ENCODE measurements at regions not wholly inside any gene's neighbourhood (a gene's known extent, or its start where the extent isn't known, plus 50 kb on each side); places are given as distances from the start of the nearest gene placed in this dataset.

- no peak overlapping the region for H3K4me3 ChIP-seq (ENCODE audit: low read length in 2 of 2)
- H3K27me3 ChIP-seq (ENCODE audit: control insufficient read depth in 2 of 2, insufficient read depth in 1 of 2, low read length in 1 of 2) = no peaks in the 10 kb centered on the region
- H3K9me3 ChIP-seq (ENCODE audit: control insufficient read depth in 2 of 2, insufficient read depth in 1 of 2, low read length in 1 of 2) = peaks cover 0 to 9% of the 10 kb centered on the region in 2 donors
- H3K4me1 ChIP-seq (ENCODE audit: control insufficient read depth in 2 of 2, insufficient read depth in 2 of 2, low read length in 2 of 2) = no peaks in the 10 kb centered on the region
- no peak for DNase-seq (ENCODE audit: low read depth in 6 of 9, low spot score in 9 of 9)
- H3K36me3 ChIP-seq (ENCODE audit: control insufficient read depth in 2 of 2, insufficient read depth in 2 of 2, low read length in 1 of 2) = no peaks in the 10 kb centered on the region
- 29% methylated on average over 13 of the region's 13 CpGs for WGBS
- H3K27ac ChIP-seq (ENCODE audit: low read depth in 1 of 2, low read length in 1 of 2) = no peak overlapping the region
Observed at GRCh38 chr17:71975331-71975801, 145.5 kb upstream of the SOX9 start.

- H3K4me3 ChIP-seq (ENCODE audit: low read length in 2 of 2) = no peak overlapping the region
- no peak for DNase-seq (ENCODE audit: low read depth in 6 of 9, low spot score in 9 of 9)
Observed at GRCh38 chr17:71976011-71976649, 144.7 kb upstream of the SOX9 start.

GRCh38 chr17:71978435-71978834 lies 142.4 kb upstream of the SOX9 start:
- Histone ChIP-seq H3K9me3 (ENCODE audit: control insufficient read depth in 2 of 2, insufficient read depth in 1 of 2, low read length in 1 of 2) (peaks cover 0 to 9% of the 10 kb centered on the region in 2 donors), H3K27ac (ENCODE audit: low read depth in 1 of 2, low read length in 1 of 2) (no peak overlapping the region), H3K4me1 (ENCODE audit: control insufficient read depth in 2 of 2, insufficient read depth in 2 of 2, low read length in 2 of 2) (no peaks in the 10 kb centered on the region), H3K27me3 (ENCODE audit: control insufficient read depth in 2 of 2, insufficient read depth in 1 of 2, low read length in 1 of 2) (no peaks in the 10 kb centered on the region), H3K4me3 (ENCODE audit: low read length in 2 of 2) (no peak overlapping the region), H3K36me3 (ENCODE audit: control insufficient read depth in 2 of 2, insufficient read depth in 2 of 2, low read length in 1 of 2) (no peaks in the 10 kb centered on the region)
- WGBS = 61% methylated on average over 5 of the region's 5 CpGs
- no peak for DNase-seq (ENCODE audit: low read depth in 6 of 9, low spot score in 9 of 9)

More at GRCh38 chr17:71976011-71976649, 144.7 kb upstream of the SOX9 start:
- Histone ChIP-seq H3K4me1 (ENCODE audit: control insufficient read depth in 2 of 2, insufficient read depth in 2 of 2, low read length in 2 of 2) (no peaks in the 10 kb centered on the region), H3K9me3 (ENCODE audit: control insufficient read depth in 2 of 2, insufficient read depth in 1 of 2, low read length in 1 of 2) (peaks cover 0 to 9% of the 10 kb centered on the region in 2 donors), H3K36me3 (ENCODE audit: control insufficient read depth in 2 of 2, insufficient read depth in 2 of 2, low read length in 1 of 2) (no peaks in the 10 kb centered on the region), H3K27me3 (ENCODE audit: control insufficient read depth in 2 of 2, insufficient read depth in 1 of 2, low read length in 1 of 2) (no peaks in the 10 kb centered on the region), H3K27ac (ENCODE audit: low read depth in 1 of 2, low read length in 1 of 2) (no peak overlapping the region)
- 65% methylated on average over 15 of the region's 15 CpGs for WGBS

GRCh38 chr17:71980171-71980570 lies 140.6 kb upstream of the SOX9 start:
- H3K27ac ChIP-seq (ENCODE audit: low read depth in 1 of 2, low read length in 1 of 2) = no peak overlapping the region
- peaks cover 0 to 9% of the 10 kb centered on the region in 2 donors for H3K9me3 ChIP-seq (ENCODE audit: control insufficient read depth in 2 of 2, insufficient read depth in 1 of 2, low read length in 1 of 2)
- H3K4me1 ChIP-seq (ENCODE audit: control insufficient read depth in 2 of 2, insufficient read depth in 2 of 2, low read length in 2 of 2) = no peaks in the 10 kb centered on the region
- H3K4me3 ChIP-seq (ENCODE audit: low read length in 2 of 2) = no peak overlapping the region
- H3K27me3 ChIP-seq (ENCODE audit: control insufficient read depth in 2 of 2, insufficient read depth in 1 of 2, low read length in 1 of 2) = no peaks in the 10 kb centered on the region
- no peak for DNase-seq (ENCODE audit: low read depth in 6 of 9, low spot score in 9 of 9)
- H3K36me3 ChIP-seq (ENCODE audit: control insufficient read depth in 2 of 2, insufficient read depth in 2 of 2, low read length in 1 of 2) = no peaks in the 10 kb centered on the region

- Histone ChIP-seq H3K9me3 (ENCODE audit: control insufficient read depth in 2 of 2, insufficient read depth in 1 of 2, low read length in 1 of 2) (no peaks in the 10 kb centered on the region), H3K27ac (ENCODE audit: low read depth in 1 of 2, low read length in 1 of 2) (no peak overlapping the region), H3K27me3 (ENCODE audit: control insufficient read depth in 2 of 2, insufficient read depth in 1 of 2, low read length in 1 of 2) (no peaks in the 10 kb centered on the region), H3K4me3 (ENCODE audit: low read length in 2 of 2) (no peak overlapping the region), H3K36me3 (ENCODE audit: control insufficient read depth in 2 of 2, insufficient read depth in 2 of 2, low read length in 1 of 2) (no peaks in the 10 kb centered on the region), H3K4me1 (ENCODE audit: control insufficient read depth in 2 of 2, insufficient read depth in 2 of 2, low read length in 2 of 2) (no peaks in the 10 kb centered on the region)
- WGBS = 87% methylated on average over 3 of the region's 3 CpGs
- DNase-seq (ENCODE audit: low read depth in 6 of 9, low spot score in 9 of 9) = no peak
Observed at GRCh38 chr17:71983828-71984227, 137.0 kb upstream of the SOX9 start.

- no peaks in the 10 kb centered on the region for H3K36me3 ChIP-seq (ENCODE audit: control insufficient read depth in 2 of 2, insufficient read depth in 2 of 2, low read length in 1 of 2)
- no peak overlapping the region for H3K4me3 ChIP-seq (ENCODE audit: low read length in 2 of 2)
- no peak for DNase-seq (ENCODE audit: low read depth in 6 of 9, low spot score in 9 of 9)
- H3K4me1 ChIP-seq (ENCODE audit: control insufficient read depth in 2 of 2, insufficient read depth in 2 of 2, low read length in 2 of 2) = no peaks in the 10 kb centered on the region
- no peaks in the 10 kb centered on the region for H3K27me3 ChIP-seq (ENCODE audit: control insufficient read depth in 2 of 2, insufficient read depth in 1 of 2, low read length in 1 of 2)
- no peaks in the 10 kb centered on the region for H3K9me3 ChIP-seq (ENCODE audit: control insufficient read depth in 2 of 2, insufficient read depth in 1 of 2, low read length in 1 of 2)
- no peak overlapping the region for H3K27ac ChIP-seq (ENCODE audit: low read depth in 1 of 2, low read length in 1 of 2)
- WGBS = 91% methylated on average over 3 of the region's 3 CpGs
Observed at GRCh38 chr17:71985111-71986039, 135.4 kb upstream of the SOX9 start.

- no peaks in the 10 kb centered on the region for H3K27me3 ChIP-seq (ENCODE audit: control insufficient read depth in 2 of 2, insufficient read depth in 1 of 2, low read length in 1 of 2)
- no peak for DNase-seq (ENCODE audit: low read depth in 6 of 9, low spot score in 9 of 9)
- H3K27ac ChIP-seq (ENCODE audit: low read depth in 1 of 2, low read length in 1 of 2) = no peak overlapping the region
- no peaks in the 10 kb centered on the region for H3K4me1 ChIP-seq (ENCODE audit: control insufficient read depth in 2 of 2, insufficient read depth in 2 of 2, low read length in 2 of 2)
- WGBS = 94% methylated on average over 1 of the region's 1 CpG
- H3K9me3 ChIP-seq (ENCODE audit: control insufficient read depth in 2 of 2, insufficient read depth in 1 of 2, low read length in 1 of 2) = no peaks in the 10 kb centered on the region
- no peak overlapping the region for H3K4me3 ChIP-seq (ENCODE audit: low read length in 2 of 2)
- H3K36me3 ChIP-seq (ENCODE audit: control insufficient read depth in 2 of 2, insufficient read depth in 2 of 2, low read length in 1 of 2) = no peaks in the 10 kb centered on the region
Observed at GRCh38 chr17:71986886-71987285, 133.9 kb upstream of the SOX9 start.

- Histone ChIP-seq H3K27ac (ENCODE audit: low read depth in 1 of 2, low read length in 1 of 2) (no peak overlapping the region), H3K9me3 (ENCODE audit: control insufficient read depth in 2 of 2, insufficient read depth in 1 of 2, low read length in 1 of 2) (no peaks in the 10 kb centered on the region), H3K36me3 (ENCODE audit: control insufficient read depth in 2 of 2, insufficient read depth in 2 of 2, low read length in 1 of 2) (no peaks in the 10 kb centered on the region), H3K27me3 (ENCODE audit: control insufficient read depth in 2 of 2, insufficient read depth in 1 of 2, low read length in 1 of 2) (no peaks in the 10 kb centered on the region), H3K4me3 (ENCODE audit: low read length in 2 of 2) (no peak overlapping the region), H3K4me1 (ENCODE audit: control insufficient read depth in 2 of 2, insufficient read depth in 2 of 2, low read length in 2 of 2) (no peaks in the 10 kb centered on the region)
- 47% methylated on average over 3 of the region's 3 CpGs for WGBS
- no peak for DNase-seq (ENCODE audit: low read depth in 6 of 9, low spot score in 9 of 9)
Observed at GRCh38 chr17:71987634-71988033, 133.2 kb upstream of the SOX9 start.

GRCh38 chr17:71989117-71989516 lies 131.7 kb upstream of the SOX9 start:
- WGBS = 83% methylated on average over 2 of the region's 2 CpGs
- DNase-seq (ENCODE audit: low read depth in 6 of 9, low spot score in 9 of 9) = no peak
- H3K4me1 ChIP-seq (ENCODE audit: control insufficient read depth in 2 of 2, insufficient read depth in 2 of 2, low read length in 2 of 2) = no peaks in the 10 kb centered on the region

More at GRCh38 chr17:71989117-71989516, 131.7 kb upstream of the SOX9 start:
- Histone ChIP-seq H3K27ac (ENCODE audit: low read depth in 1 of 2, low read length in 1 of 2) (no peak overlapping the region), H3K36me3 (ENCODE audit: control insufficient read depth in 2 of 2, insufficient read depth in 2 of 2, low read length in 1 of 2) (no peaks in the 10 kb centered on the region), H3K9me3 (ENCODE audit: control insufficient read depth in 2 of 2, insufficient read depth in 1 of 2, low read length in 1 of 2) (no peaks in the 10 kb centered on the region), H3K4me3 (ENCODE audit: low read length in 2 of 2) (no peak overlapping the region), H3K27me3 (ENCODE audit: control insufficient read depth in 2 of 2, insufficient read depth in 1 of 2, low read length in 1 of 2) (no peaks in the 10 kb centered on the region)
